Spinal cord (tissue), 9 donors: ENCODE measurements at regions not wholly inside any gene's neighbourhood (a gene's known extent, or its start where the extent isn't known, plus 50 kb on each side); places are given as distances from the start of the nearest gene placed in this dataset.
"Not testable (repeated sequence)": the region's sequence is repeated elsewhere in the genome, so short reads cannot be mapped to it uniquely, and the experiment has no call there.

Experiments
- DNase-seq, 6 donors: peaks; one replicate each; pipeline versions ENCODE4 v3.0.0 to v3.0.0-alpha.2; 2013 to 2015; ENCODE audit warnings: low spot score in 6 of 6, low read depth in 4 of 6
- H3K27ac ChIP-seq: one replicate; pipeline ENCODE4 v1.5.1; 2013; ENCODE audit warnings: low read depth, low read length, control low read depth
- H3K27me3 ChIP-seq: one replicate; pipeline ENCODE4 v1.6.1; 2013; ENCODE audit warnings: low read length; ENCODE audit not compliant: control insufficient read depth, insufficient read depth
- H3K36me3 ChIP-seq: one replicate; pipeline ENCODE4 v1.6.1; 2013; ENCODE audit warnings: low read length; ENCODE audit not compliant: control insufficient read depth, insufficient read depth
- H3K4me1 ChIP-seq: one replicate; pipeline ENCODE4 v1.6.1; 2013; ENCODE audit warnings: low read length; ENCODE audit not compliant: control insufficient read depth, insufficient read depth
- H3K4me3 ChIP-seq: one replicate; pipeline ENCODE4 v1.5.1; 2013; ENCODE audit warnings: low read depth, low read length, control low read depth
- H3K9me3 ChIP-seq: one replicate; pipeline ENCODE4 v1.6.1; 2013; ENCODE audit warnings: low read length; ENCODE audit not compliant: control insufficient read depth, insufficient read depth
- WGBS: methylation state at CpG from one replicate; pipeline ENCODE4 v1.1.5; 2013; ENCODE audit warnings: missing lambda C conversion rate; ENCODE audit not compliant: insufficient coverage; 5-methylcytosine and 5-hydroxymethylcytosine counted together
- donor health status: healthy.

DNA sequence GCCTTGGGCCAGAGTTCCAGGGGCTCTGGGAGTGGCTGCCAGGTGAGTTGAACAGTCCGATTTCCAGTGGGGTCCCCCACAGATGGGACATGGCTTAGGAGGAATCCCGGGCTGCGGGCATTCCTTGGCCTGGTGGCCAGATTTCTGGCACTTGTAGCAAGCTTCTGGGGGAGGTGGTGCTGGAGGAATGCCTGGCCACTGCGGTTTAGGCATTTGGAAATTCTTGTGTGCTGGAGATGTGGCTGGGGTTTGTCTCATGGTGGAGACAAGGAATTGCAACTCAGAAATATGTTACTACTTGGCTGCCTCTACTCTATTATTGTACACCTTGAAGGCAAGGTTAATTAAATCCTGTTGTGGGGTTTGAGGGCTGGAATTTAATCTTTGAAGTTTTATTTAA lies 779.8 kb downstream of the UQCRFS1 start:
- not testable (repeated sequence) for H3K9me3 ChIP-seq, H3K4me1 ChIP-seq, H3K27me3 ChIP-seq, DNase-seq, H3K4me3 ChIP-seq, H3K36me3 ChIP-seq, H3K27ac ChIP-seq
- WGBS = no CpG with 5 or more reads among the region's 4 CpGs

DNA sequence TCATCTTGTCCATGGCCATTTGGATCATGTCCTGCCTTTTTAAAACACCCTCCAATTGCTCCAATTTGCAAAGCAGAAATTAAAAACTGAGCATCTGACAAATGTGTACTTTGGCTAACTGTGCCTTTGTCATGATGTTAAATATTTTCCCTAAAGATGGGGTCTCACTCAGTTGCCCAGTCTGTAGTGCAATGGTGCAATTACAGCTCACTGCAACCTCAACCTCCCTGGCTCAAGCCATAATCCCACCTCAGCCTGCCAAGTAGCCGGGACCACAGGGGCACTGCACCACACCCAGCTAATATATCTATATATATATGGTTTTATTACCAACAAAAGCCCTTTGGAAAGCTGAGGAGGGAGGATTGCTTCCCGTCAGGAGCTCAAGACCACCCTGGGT lies 782.7 kb downstream of the UQCRFS1 start:
- no peak for DNase-seq
- Histone ChIP-seq H3K27me3 (no peaks in the 10 kb centered on the region), H3K36me3 (no peaks in the 10 kb centered on the region), H3K9me3 (no peaks in the 10 kb centered on the region), H3K4me3 (no peak overlapping the region), H3K27ac (no peak overlapping the region), H3K4me1 (no peaks in the 10 kb centered on the region)
- WGBS = 80% methylated on average over 1 of the region's 2 CpGs

DNA sequence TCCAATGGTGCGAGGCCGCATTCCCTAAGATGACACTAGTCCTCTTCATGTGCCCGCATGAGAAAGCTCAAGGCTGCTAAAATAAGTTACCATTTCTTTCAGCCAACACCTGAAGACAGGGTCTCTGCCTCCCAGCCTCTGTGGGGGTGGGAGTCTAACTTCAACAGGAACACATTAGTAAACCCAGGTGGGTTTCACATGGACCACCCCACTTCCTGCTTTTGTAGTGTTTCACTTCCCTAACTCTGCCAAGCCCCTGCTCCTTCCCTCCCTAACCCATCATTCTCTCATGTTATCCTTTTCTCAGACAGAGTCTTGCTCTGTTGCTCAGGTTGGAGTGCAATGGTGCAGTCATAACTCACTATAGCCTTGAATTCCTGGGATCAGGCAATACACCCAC lies 783.6 kb downstream of the UQCRFS1 start:
- H3K36me3 ChIP-seq = no peaks in the 10 kb centered on the region
- no peak overlapping the region for H3K4me3 ChIP-seq
- no peak for DNase-seq
- no peaks in the 10 kb centered on the region for H3K27me3 ChIP-seq
- H3K27ac ChIP-seq = no peak overlapping the region
- 90% methylated on average over 2 of the region's 3 CpGs for WGBS
- H3K9me3 ChIP-seq = no peaks in the 10 kb centered on the region
- H3K4me1 ChIP-seq = no peaks in the 10 kb centered on the region

DNA sequence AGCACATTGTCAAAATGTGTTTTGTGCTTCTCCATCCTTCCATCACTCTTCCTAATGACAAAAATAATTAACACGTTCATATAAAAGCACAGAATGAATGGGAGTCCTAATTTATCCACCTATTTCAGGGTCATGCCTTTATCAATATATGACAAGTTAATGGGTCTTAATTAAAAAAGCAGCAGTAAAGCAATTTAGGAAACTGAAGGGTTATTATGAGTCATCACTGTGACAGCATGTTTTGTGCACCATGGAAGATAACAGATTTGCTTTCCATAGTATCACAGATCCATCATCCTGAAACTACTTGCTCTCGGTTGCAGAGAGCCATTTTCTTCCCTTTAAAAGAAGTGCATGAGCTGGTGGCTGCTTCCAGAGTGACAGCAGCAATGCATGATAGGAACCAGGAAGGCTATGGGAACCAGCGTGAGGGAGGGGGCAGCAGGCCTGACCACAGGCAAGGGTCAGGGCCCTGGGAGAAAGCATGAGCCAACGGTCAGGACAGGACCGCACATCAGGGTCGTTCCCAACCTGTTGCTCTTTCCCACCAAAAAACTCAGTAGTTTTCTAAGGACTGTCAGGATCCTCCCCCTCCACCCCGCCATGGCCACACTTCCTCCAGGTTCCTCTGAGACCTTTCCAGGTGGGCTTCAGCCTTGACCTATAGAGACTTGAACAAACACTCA lies 784.1 kb downstream of the UQCRFS1 start:
- H3K27ac ChIP-seq = no peak overlapping the region
- H3K9me3 ChIP-seq = no peaks in the 10 kb centered on the region
- WGBS = 92% methylated on average over 5 of the region's 7 CpGs
- no peak overlapping the region for H3K4me3 ChIP-seq
- H3K4me1 ChIP-seq = no peaks in the 10 kb centered on the region
- no peaks in the 10 kb centered on the region for H3K27me3 ChIP-seq
- H3K36me3 ChIP-seq = no peaks in the 10 kb centered on the region
- peak in 1 of 6 donors; percentile 54 for DNase-seq

DNA sequence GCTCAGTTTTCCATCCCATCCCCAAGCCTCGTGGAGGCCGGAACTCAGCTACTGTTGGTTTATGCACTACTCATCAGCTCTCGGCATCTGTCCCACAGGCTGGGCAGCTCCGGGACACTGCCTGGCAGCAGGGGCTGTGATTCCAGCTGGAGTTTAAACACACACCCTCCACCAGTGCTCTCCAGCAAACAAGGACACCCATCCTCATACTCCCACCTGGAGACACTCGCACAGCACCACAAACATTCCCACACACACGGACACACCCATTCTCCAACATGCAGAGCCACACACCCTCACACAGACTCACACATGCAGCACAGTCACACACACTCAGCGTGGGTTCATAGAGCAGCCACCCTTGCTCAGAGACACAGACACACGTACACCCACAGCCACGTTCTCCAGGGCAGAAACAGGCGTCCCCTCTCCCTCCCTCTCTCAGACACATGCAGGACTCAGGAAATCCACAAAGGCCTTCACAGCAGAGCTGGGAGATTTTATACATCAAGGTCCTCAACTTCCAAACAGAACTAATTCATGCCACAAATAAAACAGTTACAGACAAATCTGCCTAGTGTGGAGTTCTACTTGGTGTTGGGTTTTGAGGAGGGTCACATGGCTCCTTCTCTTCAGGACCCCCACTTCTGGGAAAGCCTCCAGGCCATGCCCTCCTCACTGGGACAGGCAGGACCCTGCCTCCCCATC lies 785.4 kb downstream of the UQCRFS1 start:
- no peak for DNase-seq
- no peaks in the 10 kb centered on the region for H3K27me3 ChIP-seq
- H3K4me3 ChIP-seq = no peak overlapping the region
- no peaks in the 10 kb centered on the region for H3K9me3 ChIP-seq
- WGBS = 81% methylated on average over 10 of the region's 10 CpGs
- no peaks in the 10 kb centered on the region for H3K36me3 ChIP-seq
- no peaks in the 10 kb centered on the region for H3K4me1 ChIP-seq
- no peak overlapping the region for H3K27ac ChIP-seq

DNA sequence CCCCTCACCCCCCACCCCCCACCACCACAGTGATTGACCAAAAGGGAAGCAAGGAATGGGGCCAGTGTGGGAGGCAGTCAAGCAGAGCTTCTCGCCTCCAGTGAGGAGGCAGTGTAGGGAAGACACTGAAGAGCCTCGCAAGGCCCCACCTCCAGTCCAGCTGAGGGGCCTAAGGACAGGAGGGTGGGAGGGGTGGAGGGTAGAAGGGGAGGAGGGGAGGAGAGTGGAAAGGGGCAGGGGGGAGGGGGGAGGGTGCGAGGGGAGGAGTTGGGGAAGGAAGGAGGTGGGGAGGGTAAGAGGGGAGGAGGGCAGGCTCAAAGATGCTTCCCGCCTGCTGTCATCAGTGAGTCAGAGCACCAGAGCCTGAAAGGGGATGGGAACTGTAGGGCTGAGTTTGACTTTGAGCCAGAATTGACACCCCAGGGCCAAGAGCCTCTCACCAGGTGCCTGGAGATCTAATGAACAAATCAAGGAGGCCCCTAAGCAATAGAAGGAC lies 786.2 kb downstream of the UQCRFS1 start:
- Histone ChIP-seq H3K27ac (no peak overlapping the region), H3K36me3 (no peaks in the 10 kb centered on the region), H3K9me3 (no peaks in the 10 kb centered on the region), H3K4me1 (no peaks in the 10 kb centered on the region), H3K4me3 (no peak overlapping the region), H3K27me3 (no peaks in the 10 kb centered on the region)
- WGBS = 82% methylated on average over 2 of the region's 4 CpGs
- no peak for DNase-seq

DNA sequence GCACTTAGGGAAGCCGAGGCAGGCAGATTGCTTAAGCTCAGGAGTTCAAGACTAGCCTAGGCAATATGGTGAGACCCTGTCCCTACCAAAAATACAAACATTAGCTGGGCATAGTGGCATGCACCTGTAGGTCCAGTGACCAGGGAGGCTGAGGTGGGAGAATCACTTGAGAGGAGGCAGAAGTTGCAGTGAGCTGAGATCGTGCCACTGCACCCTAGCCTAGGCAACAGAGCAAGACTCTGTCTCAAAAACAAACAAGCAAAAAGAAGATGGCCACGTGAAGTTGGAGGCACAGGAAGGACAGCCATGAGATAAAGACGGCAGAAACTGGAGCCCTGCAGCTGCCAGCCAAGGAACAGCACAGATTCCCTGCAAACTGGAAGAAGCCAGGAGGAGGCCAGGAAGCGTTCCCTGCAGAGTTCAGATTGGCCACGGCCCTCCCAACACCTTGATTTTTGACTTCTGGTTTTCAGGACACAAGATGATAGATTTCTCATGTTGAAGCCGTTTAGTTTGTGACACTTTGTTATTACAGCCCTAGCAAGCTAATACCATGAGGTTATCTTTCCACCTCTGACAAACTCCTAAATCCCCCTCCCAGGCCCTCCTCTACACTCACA lies 786.7 kb downstream of the UQCRFS1 start:
- no peaks in the 10 kb centered on the region for H3K9me3 ChIP-seq
- H3K27me3 ChIP-seq = no peaks in the 10 kb centered on the region
- H3K36me3 ChIP-seq = no peaks in the 10 kb centered on the region
- H3K4me3 ChIP-seq = no peak overlapping the region
- 60% methylated on average over 6 of the region's 7 CpGs for WGBS
- no peak for DNase-seq
- H3K27ac ChIP-seq = no peak overlapping the region
- no peaks in the 10 kb centered on the region for H3K4me1 ChIP-seq

DNA sequence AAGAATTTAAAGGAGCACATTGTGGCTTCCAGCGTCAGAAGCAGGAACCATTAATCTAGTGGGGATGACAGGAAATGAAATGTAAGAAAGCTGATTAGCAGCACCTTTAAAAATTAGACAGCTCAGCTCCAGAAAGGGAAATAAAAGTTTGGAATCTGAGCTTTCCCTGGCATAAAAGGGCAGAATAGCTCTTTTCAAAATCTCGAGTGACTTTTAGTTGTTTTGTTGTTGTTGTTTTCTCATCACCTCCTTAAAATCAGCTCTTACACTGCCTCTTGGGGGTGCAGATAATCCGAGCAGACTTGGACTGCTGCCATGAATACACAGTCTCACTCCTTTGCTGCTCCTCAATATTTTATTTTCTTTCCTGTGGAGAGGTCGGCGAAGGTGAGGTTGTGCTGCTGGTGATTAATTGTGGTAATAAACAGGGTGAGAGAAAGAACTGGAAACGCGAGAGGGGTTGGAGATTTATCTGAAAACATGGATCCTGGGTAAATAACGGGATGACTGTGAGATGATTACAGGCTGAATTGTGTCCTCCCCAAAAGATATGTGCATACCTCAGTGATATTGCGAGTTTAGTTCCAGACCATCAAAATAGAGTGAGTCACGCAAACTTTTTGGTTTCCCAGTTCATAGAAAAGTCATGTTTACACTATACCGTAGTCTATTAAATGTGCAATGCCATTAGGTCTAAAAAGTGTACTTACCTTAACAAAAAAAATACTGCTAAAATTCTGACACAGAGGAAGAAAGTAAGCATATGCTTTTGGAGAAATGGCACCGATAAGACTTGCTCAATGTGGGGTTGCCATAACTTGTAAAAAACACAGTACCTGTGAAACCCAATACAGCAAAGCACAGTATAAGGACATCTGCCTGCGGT lies 787.7 kb downstream of the UQCRFS1 start:
- Histone ChIP-seq H3K27ac (no peak overlapping the region), H3K4me1 (no peaks in the 10 kb centered on the region), H3K4me3 (no peak overlapping the region), H3K27me3 (no peaks in the 10 kb centered on the region), H3K36me3 (no peaks in the 10 kb centered on the region), H3K9me3 (no peaks in the 10 kb centered on the region)
- peak in 1 of 6 donors; percentile 48 for DNase-seq
- WGBS = 26% methylated on average over 5 of the region's 13 CpGs

DNA sequence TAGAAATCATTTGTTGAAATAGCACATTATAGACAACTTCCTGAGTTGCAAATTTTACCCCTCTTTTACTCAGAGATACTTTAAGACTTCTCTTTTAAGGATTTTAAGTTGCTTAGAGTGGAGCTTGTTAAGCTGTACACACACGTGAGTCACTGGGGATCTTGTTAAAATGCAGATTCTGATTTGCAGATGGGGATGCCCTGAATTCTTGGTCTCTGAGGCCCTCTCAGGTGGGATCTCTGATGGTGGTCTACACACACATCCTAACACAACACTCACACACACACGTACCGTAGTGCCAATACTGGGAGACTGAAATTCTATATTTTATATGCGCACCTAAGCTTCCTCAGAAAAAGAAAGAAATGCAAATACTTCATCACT lies 788.3 kb downstream of the UQCRFS1 start:
- H3K27me3 ChIP-seq = no peaks in the 10 kb centered on the region
- H3K4me1 ChIP-seq = no peaks in the 10 kb centered on the region
- H3K9me3 ChIP-seq = no peaks in the 10 kb centered on the region
- no CpG with 5 or more reads among the region's 4 CpGs for WGBS
- no peak overlapping the region for H3K4me3 ChIP-seq
- H3K36me3 ChIP-seq = no peaks in the 10 kb centered on the region
- DNase-seq = no peak
- no peak overlapping the region for H3K27ac ChIP-seq
